ENCODE measurements at regions not wholly inside any gene's neighbourhood (a gene's known extent, or its start where the extent isn't known, plus 50 kb on each side); places are given as distances from the start of the nearest gene placed in this dataset.

DNA sequence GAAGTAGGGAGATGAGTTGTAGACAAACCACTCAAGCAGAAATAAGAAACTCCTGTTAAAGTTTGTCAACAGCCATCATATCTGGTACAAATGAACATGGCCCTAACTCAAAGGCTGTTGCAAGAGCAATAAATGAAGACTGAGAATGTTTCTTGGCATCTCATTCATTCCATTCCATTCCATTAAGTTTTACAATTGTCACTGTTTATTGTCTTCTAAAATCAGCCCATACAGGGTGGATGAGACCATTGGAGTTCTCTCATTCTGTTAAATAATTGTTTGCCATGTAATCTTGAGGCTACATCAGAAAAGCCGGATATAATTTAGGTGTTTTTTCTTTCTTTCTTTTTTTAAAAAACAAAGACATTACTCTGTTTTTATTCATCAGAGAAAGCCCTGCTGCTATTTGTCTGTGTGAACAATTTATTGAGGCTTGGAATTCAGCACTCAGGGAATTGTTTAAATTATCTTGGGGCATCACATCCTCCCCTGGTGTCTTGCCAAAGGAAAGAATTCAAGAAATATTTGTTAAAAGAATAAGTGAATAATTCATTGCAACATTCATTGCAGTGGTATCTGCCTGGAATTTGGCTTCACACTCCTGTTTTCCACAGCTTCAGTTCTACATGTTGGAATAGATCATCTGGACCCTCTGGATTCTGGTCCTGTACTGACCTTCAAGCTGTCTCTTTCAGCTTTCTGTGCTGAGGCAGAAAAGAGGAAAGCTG is 604.5 kb downstream of the PLPP3 start:
- Histone ChIP-seq H3K9ac (ENCODE audit: insufficient read length) (no peak overlapping the region), H3K27ac (no peak overlapping the region), H3K4me3 (no peak overlapping the region), H3K9me3 (ENCODE audit: low read depth, low read length) (no peaks in the 10 kb centered on the region), H3K36me3 (ENCODE audit: insufficient read depth, low read length) (no peaks in the 10 kb centered on the region)
- DNase-seq (ENCODE audit: low read depth, low spot score) = no peak
- TF ChIP-seq POLR2AphosphoS5 (IDR thresholded peaks at IDR 0.05; ENCODE audit: borderline replicate concordance, low read depth, low read length) (no peak), FOXP2 (optimal IDR thresholded peaks at IDR 0.05; ENCODE audit: control extremely low read depth, extremely low read length, insufficient read depth) (no peak), EZH2 (IDR thresholded peaks at IDR 0.05) (no peak)

- no peaks in the 10 kb centered on the region for H3K36me3 ChIP-seq (ENCODE audit: insufficient read depth, low read length)
- DNase-seq (ENCODE audit: low read depth, low spot score) = no peak
- H3K4me3 ChIP-seq = no peak overlapping the region
- no peak overlapping the region for H3K9ac ChIP-seq (ENCODE audit: insufficient read length)
- TF ChIP-seq EZH2 (IDR thresholded peaks at IDR 0.05) (no peak), FOXP2 (optimal IDR thresholded peaks at IDR 0.05; ENCODE audit: control extremely low read depth, extremely low read length, insufficient read depth) (no peak), POLR2AphosphoS5 (IDR thresholded peaks at IDR 0.05; ENCODE audit: borderline replicate concordance, low read depth, low read length) (no peak)
- no peak overlapping the region for H3K27ac ChIP-seq
- H3K9me3 ChIP-seq (ENCODE audit: low read depth, low read length) = no peaks in the 10 kb centered on the region
These were observed 608.7 kb downstream of the PLPP3 start for GRCh38 chr1:55970526-55971110.

DNA sequence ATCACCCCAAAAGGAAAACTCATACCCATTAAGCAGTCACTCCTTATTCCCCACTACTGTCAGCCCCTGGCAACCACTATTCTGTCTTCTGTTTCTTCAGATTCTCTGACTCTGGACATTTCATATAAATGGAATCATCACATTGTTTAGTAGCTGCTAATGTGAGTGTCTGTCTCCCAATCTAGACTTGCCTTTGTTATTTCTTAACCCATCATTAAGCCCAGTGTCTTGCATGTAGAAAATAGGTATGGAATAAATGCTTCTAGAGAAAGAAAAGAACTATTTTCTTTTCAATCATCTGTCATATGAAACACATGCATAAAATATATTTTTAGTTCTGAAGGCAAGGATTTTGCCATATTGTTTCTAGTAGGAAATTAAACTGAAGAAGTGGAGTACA is 610.0 kb downstream of the PLPP3 start:
- Histone ChIP-seq H3K9me3 (ENCODE audit: low read depth, low read length) (no peaks in the 10 kb centered on the region), H3K36me3 (ENCODE audit: insufficient read depth, low read length) (no peaks in the 10 kb centered on the region), H3K4me3 (no peak overlapping the region), H3K27ac (no peak overlapping the region), H3K9ac (ENCODE audit: insufficient read length) (no peak overlapping the region)
- no peak for DNase-seq (ENCODE audit: low read depth, low spot score)
- TF ChIP-seq POLR2AphosphoS5 (IDR thresholded peaks at IDR 0.05; ENCODE audit: borderline replicate concordance, low read depth, low read length) (no peak), EZH2 (IDR thresholded peaks at IDR 0.05) (no peak), FOXP2 (optimal IDR thresholded peaks at IDR 0.05; ENCODE audit: control extremely low read depth, extremely low read length, insufficient read depth) (no peak)

GRCh38 chr1:55968661-55969060 is 610.7 kb downstream of the PLPP3 start:
- Histone ChIP-seq H3K36me3 (ENCODE audit: insufficient read depth, low read length) (no peaks in the 10 kb centered on the region), H3K4me3 (no peak overlapping the region), H3K9ac (ENCODE audit: insufficient read length) (no peak overlapping the region), H3K9me3 (ENCODE audit: low read depth, low read length) (no peaks in the 10 kb centered on the region), H3K27ac (no peak overlapping the region)
- DNase-seq (ENCODE audit: low read depth, low spot score) = no peak
- TF ChIP-seq EZH2 (IDR thresholded peaks at IDR 0.05) (no peak), FOXP2 (optimal IDR thresholded peaks at IDR 0.05; ENCODE audit: control extremely low read depth, extremely low read length, insufficient read depth) (no peak), POLR2AphosphoS5 (IDR thresholded peaks at IDR 0.05; ENCODE audit: borderline replicate concordance, low read depth, low read length) (no peak)

- no peaks in the 10 kb centered on the region for H3K9me3 ChIP-seq (ENCODE audit: low read depth, low read length)
- no peaks in the 10 kb centered on the region for H3K36me3 ChIP-seq (ENCODE audit: insufficient read depth, low read length)
- no peak overlapping the region for H3K9ac ChIP-seq (ENCODE audit: insufficient read length)
- no peak overlapping the region for H3K4me3 ChIP-seq
- H3K27ac ChIP-seq = no peak overlapping the region
- no peak for DNase-seq (ENCODE audit: low read depth, low spot score)
- no peak for TF ChIP-seq POLR2AphosphoS5 (IDR thresholded peaks at IDR 0.05; ENCODE audit: borderline replicate concordance, low read depth, low read length)
- TF ChIP-seq EZH2 (IDR thresholded peaks at IDR 0.05) = no peak
- no peak for TF ChIP-seq FOXP2 (optimal IDR thresholded peaks at IDR 0.05; ENCODE audit: control extremely low read depth, extremely low read length, insufficient read depth)
These were observed 613.3 kb downstream of the PLPP3 start for GRCh38 chr1:55965981-55966461.

- H3K27ac ChIP-seq = no peak overlapping the region
- no peak overlapping the region for H3K9ac ChIP-seq (ENCODE audit: insufficient read length)
- no peak overlapping the region for H3K4me3 ChIP-seq
- TF ChIP-seq FOXP2 (optimal IDR thresholded peaks at IDR 0.05; ENCODE audit: control extremely low read depth, extremely low read length, insufficient read depth) = no peak
- no peak for TF ChIP-seq EZH2 (IDR thresholded peaks at IDR 0.05)
- TF ChIP-seq POLR2AphosphoS5 (IDR thresholded peaks at IDR 0.05; ENCODE audit: borderline replicate concordance, low read depth, low read length) = no peak
- H3K36me3 ChIP-seq (ENCODE audit: insufficient read depth, low read length) = no peaks in the 10 kb centered on the region
- no peaks in the 10 kb centered on the region for H3K9me3 ChIP-seq (ENCODE audit: low read depth, low read length)
- DNase-seq (ENCODE audit: low read depth, low spot score) = no peak
These were observed 616.9 kb downstream of the PLPP3 start for GRCh38 chr1:55962472-55962871.

DNA sequence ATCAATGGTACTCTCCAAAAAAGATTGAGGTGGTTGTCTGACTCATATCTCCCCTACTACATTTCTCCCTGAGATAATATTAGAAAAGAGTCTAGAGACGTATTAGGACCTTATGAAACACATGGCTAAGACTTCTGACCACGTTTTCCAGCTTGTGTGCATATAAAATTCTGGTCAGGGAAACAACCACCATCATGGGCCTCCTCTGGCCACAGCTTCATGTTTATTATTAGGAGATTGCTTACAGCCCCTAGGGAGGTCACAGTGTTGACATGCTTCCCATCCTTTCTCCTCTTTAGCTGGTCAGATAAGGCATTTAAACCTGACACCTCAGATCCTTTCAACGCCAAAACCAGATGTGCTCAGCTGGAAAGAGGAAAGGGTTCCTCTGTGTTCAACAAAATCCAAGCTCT is 620.2 kb downstream of the PLPP3 start:
- no peak overlapping the region for H3K27ac ChIP-seq
- no peak for TF ChIP-seq POLR2AphosphoS5 (IDR thresholded peaks at IDR 0.05; ENCODE audit: borderline replicate concordance, low read depth, low read length)
- no peak for TF ChIP-seq EZH2 (IDR thresholded peaks at IDR 0.05)
- TF ChIP-seq FOXP2 (optimal IDR thresholded peaks at IDR 0.05; ENCODE audit: control extremely low read depth, extremely low read length, insufficient read depth) = no peak
- H3K4me3 ChIP-seq = no peak overlapping the region
- no peaks in the 10 kb centered on the region for H3K36me3 ChIP-seq (ENCODE audit: insufficient read depth, low read length)
- no peak overlapping the region for H3K9ac ChIP-seq (ENCODE audit: insufficient read length)
- no peak for DNase-seq (ENCODE audit: low read depth, low spot score)
- H3K9me3 ChIP-seq (ENCODE audit: low read depth, low read length) = no peaks in the 10 kb centered on the region

- Histone ChIP-seq H3K36me3 (ENCODE audit: insufficient read depth, low read length) (no peaks in the 10 kb centered on the region), H3K27ac (no peak overlapping the region), H3K4me3 (no peak overlapping the region), H3K9ac (ENCODE audit: insufficient read length) (no peak overlapping the region), H3K9me3 (ENCODE audit: low read depth, low read length) (no peaks in the 10 kb centered on the region)
- DNase-seq (ENCODE audit: low read depth, low spot score) = no peak
- TF ChIP-seq EZH2 (IDR thresholded peaks at IDR 0.05) = no peak
- TF ChIP-seq FOXP2 (optimal IDR thresholded peaks at IDR 0.05; ENCODE audit: control extremely low read depth, extremely low read length, insufficient read depth) = no peak
- TF ChIP-seq POLR2AphosphoS5 (IDR thresholded peaks at IDR 0.05; ENCODE audit: borderline replicate concordance, low read depth, low read length) = no peak
These were observed 620.9 kb downstream of the PLPP3 start for GRCh38 chr1:55958498-55958897.
